Ovary (tissue), 3 donors: ENCODE measurements at regions not wholly inside any gene's neighbourhood (a gene's known extent, or its start where the extent isn't known, plus 50 kb on each side); places are given as distances from the start of the nearest gene placed in this dataset.

Source experiments
- EP300 ChIP-seq: sonication (generic); formaldehyde crosslinking; IDR thresholded peaks from one replicate; pipeline ENCODE4 v1.6.1; 2017; ENCODE audit warnings: antibody characterized with exemption
- POLR2A ChIP-seq: fragments of 450-650 bp; IDR thresholded peaks from one replicate; pipeline ENCODE4 v1.6.1; 2017; ENCODE audit warnings: antibody characterized with exemption, mild to moderate bottlenecking, moderate library complexity
- TF ChIP-seq, protein P1 (sequence below), 3 donors: fragments of 450-650 bp in 2 of 3; fragments of 200-600 bp in 1 of 3; IDR thresholded peaks; one replicate each; pipeline versions ENCODE4 v1.5.1 to v1.8.0; 2016 to 2022; ENCODE audit warnings: antibody characterized with exemption in 3 of 3, mild to moderate bottlenecking in 1 of 3
- donor health status: DM: no; HTN: no; CAD: no.

DNA sequence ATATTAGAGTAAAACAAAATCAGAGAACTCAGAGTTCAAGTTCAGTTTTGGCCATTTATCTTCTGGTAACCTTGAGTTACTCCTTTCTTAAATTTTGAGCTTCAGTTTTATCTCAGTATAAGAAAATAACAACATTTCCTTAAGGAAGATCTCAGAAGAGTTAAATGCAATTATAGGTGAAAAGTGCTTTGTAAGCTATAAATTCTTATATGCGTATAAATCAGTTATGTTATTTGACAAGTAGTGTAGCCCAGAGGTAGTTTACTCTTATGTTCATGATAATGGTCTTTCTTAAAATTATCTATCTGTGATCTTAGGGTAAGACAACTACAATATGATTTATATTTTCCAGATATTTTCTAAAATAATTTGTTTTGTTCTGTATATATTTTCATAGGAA lies 89.8 kb downstream of the LHX9 start:
- TF ChIP-seq, protein P1, sequence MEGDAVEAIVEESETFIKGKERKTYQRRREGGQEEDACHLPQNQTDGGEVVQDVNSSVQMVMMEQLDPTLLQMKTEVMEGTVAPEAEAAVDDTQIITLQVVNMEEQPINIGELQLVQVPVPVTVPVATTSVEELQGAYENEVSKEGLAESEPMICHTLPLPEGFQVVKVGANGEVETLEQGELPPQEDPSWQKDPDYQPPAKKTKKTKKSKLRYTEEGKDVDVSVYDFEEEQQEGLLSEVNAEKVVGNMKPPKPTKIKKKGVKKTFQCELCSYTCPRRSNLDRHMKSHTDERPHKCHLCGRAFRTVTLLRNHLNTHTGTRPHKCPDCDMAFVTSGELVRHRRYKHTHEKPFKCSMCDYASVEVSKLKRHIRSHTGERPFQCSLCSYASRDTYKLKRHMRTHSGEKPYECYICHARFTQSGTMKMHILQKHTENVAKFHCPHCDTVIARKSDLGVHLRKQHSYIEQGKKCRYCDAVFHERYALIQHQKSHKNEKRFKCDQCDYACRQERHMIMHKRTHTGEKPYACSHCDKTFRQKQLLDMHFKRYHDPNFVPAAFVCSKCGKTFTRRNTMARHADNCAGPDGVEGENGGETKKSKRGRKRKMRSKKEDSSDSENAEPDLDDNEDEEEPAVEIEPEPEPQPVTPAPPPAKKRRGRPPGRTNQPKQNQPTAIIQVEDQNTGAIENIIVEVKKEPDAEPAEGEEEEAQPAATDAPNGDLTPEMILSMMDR (IDR thresholded peaks at IDR 0.05) = no peak
- TF ChIP-seq POLR2A = no peak
- no peak for TF ChIP-seq EP300
